HT-29 (cell line): ENCODE measurements at regions not wholly inside any gene's neighbourhood (a gene's known extent, or its start where the extent isn't known, plus 50 kb on each side); places are given as distances from the start of the nearest gene placed in this dataset.
"Not testable (repeated sequence)": the region's sequence is repeated elsewhere in the genome, so short reads cannot be mapped to it uniquely, and the experiment has no call there.

Experiments used
- DNase-seq: peaks from one replicate; pipeline ENCODE4 v3.0.0-alpha.2; 2015; ENCODE audit warnings: low spot score

- DNase-seq = no peak
These were observed 54.4 kb upstream of the LGR5 start for GRCh38 chr12:71385155-71385554.

- DNase-seq = not testable (repeated sequence)
These were observed 62.8 kb upstream of the LGR5 start for GRCh38 chr12:71376711-71377355.

GRCh38 chr12:71371122-71371521 lies 68.5 kb upstream of the LGR5 start:
- DNase-seq = peak; percentile 45

- DNase-seq = no peak
These were observed 79.6 kb upstream of the LGR5 start for GRCh38 chr12:71360013-71360412.

GRCh38 chr12:71356569-71356968 lies 83.0 kb upstream of the LGR5 start:
- no peak for DNase-seq

GRCh38 chr12:71354871-71355270 lies 84.7 kb upstream of the LGR5 start:
- no peak for DNase-seq

- no peak for DNase-seq
These were observed 86.0 kb upstream of the LGR5 start for GRCh38 chr12:71353607-71354006.

GRCh38 chr12:71349950-71350349 lies 89.6 kb upstream of the LGR5 start:
- DNase-seq = no peak

- DNase-seq = no peak
These were observed 100.7 kb upstream of the LGR5 start for GRCh38 chr12:71338933-71339332.

GRCh38 chr12:71335963-71336257 lies 103.7 kb upstream of the LGR5 start:
- DNase-seq = no peak

GRCh38 chr12:71335151-71335962 lies 104.2 kb upstream of the LGR5 start:
- DNase-seq = no peak

GRCh38 chr12:71333418-71333817 lies 106.2 kb upstream of the LGR5 start:
- DNase-seq = no peak

- DNase-seq = no peak
These were observed 109.6 kb upstream of the LGR5 start for GRCh38 chr12:71329956-71330355.

GRCh38 chr12:71321531-71321930 lies 118.1 kb upstream of the LGR5 start:
- no peak for DNase-seq

- no peak for DNase-seq
These were observed 118.5 kb upstream of the LGR5 start for GRCh38 chr12:71321130-71321529.

- DNase-seq = no peak
These were observed 124.1 kb upstream of the LGR5 start for GRCh38 chr12:71315328-71315985.

- no peak for DNase-seq
These were observed 126.7 kb upstream of the LGR5 start for GRCh38 chr12:71312768-71313403.

GRCh38 chr12:71311611-71312010 lies 128.0 kb upstream of the LGR5 start:
- not testable (repeated sequence) for DNase-seq

GRCh38 chr12:71306808-71307207 lies 132.8 kb upstream of the LGR5 start:
- DNase-seq = no peak

- DNase-seq = no peak
These were observed 135.3 kb upstream of the LGR5 start for GRCh38 chr12:71304306-71304705.

GRCh38 chr12:71303199-71303598 lies 136.4 kb upstream of the LGR5 start:
- DNase-seq = peak; percentile 9
